ENCODE measurements at regions not wholly inside any gene's neighbourhood (a gene's known extent, or its start where the extent isn't known, plus 50 kb on each side); places are given as distances from the start of the nearest gene placed in this dataset.
A peak's percentile ranks its signal among the peaks of the same experiment; 100 is the strongest.

- no peaks in the 10 kb centered on the region for H3K27me3 ChIP-seq
- H3K4me1 ChIP-seq = no peaks in the 10 kb centered on the region
- ATAC-seq (ENCODE audit: low FRiP score in 2 of 2) (no peak), DNase-seq (no peak)
- H3K4me3 ChIP-seq = no peak overlapping the region
- H3K27ac ChIP-seq = no peak overlapping the region
- TF ChIP-seq POLR2A (IDR thresholded peaks at IDR 0.05) (no peak), POLR2AphosphoS5 (IDR thresholded peaks at IDR 0.05) (no peak), EP300 (IDR thresholded peaks at IDR 0.05) (no peak), CTCF (IDR thresholded peaks at IDR 0.05) (no peak)
- WGBS, 2 donors = 85 to 88% methylated on average over 1 of the region's 1 CpG
- H3K36me3 ChIP-seq = no peaks in the 10 kb centered on the region
- no peaks in the 10 kb centered on the region for H3K9me3 ChIP-seq
Observed at GRCh38 chr13:82702513-82702912, 1179.8 kb downstream of the SLITRK1 start.

GRCh38 chr13:82701020-82701419 is 1181.3 kb downstream of the SLITRK1 start:
- ATAC-seq (ENCODE audit: low FRiP score in 2 of 2) (no peak), DNase-seq (peak in 1 of 2 donors; percentile 26)
- no peak for TF ChIP-seq POLR2A (IDR thresholded peaks at IDR 0.05)
- TF ChIP-seq CTCF (IDR thresholded peaks at IDR 0.05) = no peak
- TF ChIP-seq POLR2AphosphoS5 (IDR thresholded peaks at IDR 0.05) = no peak
- TF ChIP-seq EP300 (IDR thresholded peaks at IDR 0.05) = no peak
- WGBS, 2 donors = 66 to 79% methylated on average over 2 of the region's 2 CpGs
- Histone ChIP-seq H3K9me3 (no peaks in the 10 kb centered on the region), H3K4me1 (no peaks in the 10 kb centered on the region), H3K27me3 (no peaks in the 10 kb centered on the region), H3K27ac (no peak overlapping the region), H3K36me3 (no peaks in the 10 kb centered on the region), H3K4me3 (no peak overlapping the region)

DNA sequence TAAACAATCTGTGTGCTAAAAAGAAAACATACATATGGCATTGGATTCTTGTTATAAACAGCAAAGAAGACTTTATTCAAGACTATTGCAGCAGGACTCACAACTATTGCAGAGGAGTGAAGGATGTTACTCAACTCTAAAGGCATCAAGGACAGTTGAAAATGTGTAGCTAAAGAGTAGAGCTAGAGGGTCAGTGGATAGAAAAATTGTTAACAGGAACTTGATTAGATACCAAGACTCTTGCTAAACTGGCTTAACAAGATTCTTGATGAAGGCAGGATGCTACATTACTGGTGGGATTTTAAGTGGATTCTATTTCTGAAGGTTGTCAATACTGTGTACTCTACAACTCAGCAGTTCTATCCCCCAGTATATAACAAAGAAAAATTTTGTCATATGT is 1183.3 kb downstream of the SLITRK1 start:
- Histone ChIP-seq H3K4me3 (no peak overlapping the region), H3K36me3 (no peaks in the 10 kb centered on the region), H3K27me3 (no peaks in the 10 kb centered on the region), H3K27ac (no peak overlapping the region), H3K4me1 (no peaks in the 10 kb centered on the region), H3K9me3 (no peaks in the 10 kb centered on the region)
- ATAC-seq (ENCODE audit: low FRiP score in 2 of 2) = no peak
- TF ChIP-seq CTCF (IDR thresholded peaks at IDR 0.05) (no peak), POLR2A (IDR thresholded peaks at IDR 0.05) (no peak), POLR2AphosphoS5 (IDR thresholded peaks at IDR 0.05) (no peak), EP300 (IDR thresholded peaks at IDR 0.05) (no peak)
- no peak for DNase-seq

DNA sequence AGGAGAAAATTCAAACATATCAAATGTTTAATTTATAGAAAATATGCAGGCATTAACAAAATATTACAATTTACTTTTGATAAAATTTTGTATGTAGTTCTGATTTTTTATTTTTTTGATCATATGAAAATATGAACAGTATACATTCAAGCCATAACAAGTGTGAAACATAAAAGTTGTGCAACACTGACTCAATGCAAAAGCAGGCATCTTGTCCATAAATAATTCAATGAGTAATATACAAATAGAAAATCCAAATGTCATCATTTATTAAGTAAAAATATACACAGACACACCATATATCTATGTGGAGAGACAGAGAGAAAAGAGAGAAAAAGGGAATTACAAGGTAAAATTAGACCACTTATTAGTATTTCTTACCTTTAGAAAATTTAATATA is 1183.9 kb downstream of the SLITRK1 start:
- Histone ChIP-seq H3K27me3 (no peaks in the 10 kb centered on the region), H3K4me1 (no peaks in the 10 kb centered on the region), H3K36me3 (no peaks in the 10 kb centered on the region), H3K4me3 (no peak overlapping the region), H3K9me3 (no peaks in the 10 kb centered on the region), H3K27ac (no peak overlapping the region)
- ATAC-seq (ENCODE audit: low FRiP score in 2 of 2) (no peak), DNase-seq (no peak)
- TF ChIP-seq EP300 (IDR thresholded peaks at IDR 0.05) = no peak

DNA sequence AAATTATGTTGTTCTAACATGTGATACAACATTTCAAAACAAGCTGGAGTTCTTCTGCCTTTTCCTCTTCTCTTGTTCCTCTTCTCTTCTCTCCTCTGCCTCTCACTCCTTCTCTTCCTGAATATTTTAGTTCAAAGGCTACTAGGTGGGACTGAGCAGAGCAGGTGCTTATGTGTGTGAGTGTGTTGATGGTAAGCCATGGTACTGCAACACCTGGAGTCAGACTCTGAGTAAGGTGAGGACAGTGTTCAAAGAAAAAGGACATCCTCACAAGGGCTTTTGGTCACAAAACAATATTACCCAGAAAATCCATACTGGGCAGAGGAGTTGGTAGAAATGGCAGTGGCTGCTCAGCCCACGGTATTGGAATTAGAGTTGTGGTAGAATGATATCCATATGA is 1188.7 kb downstream of the SLITRK1 start:
- ATAC-seq (ENCODE audit: low FRiP score in 2 of 2) (no peak), DNase-seq (no peak)
- H3K9me3 ChIP-seq = no peaks in the 10 kb centered on the region
- no peak overlapping the region for H3K27ac ChIP-seq
- H3K36me3 ChIP-seq = no peaks in the 10 kb centered on the region
- TF ChIP-seq CTCF (IDR thresholded peaks at IDR 0.05) (no peak), POLR2A (IDR thresholded peaks at IDR 0.05) (no peak), EP300 (IDR thresholded peaks at IDR 0.05) (no peak), POLR2AphosphoS5 (IDR thresholded peaks at IDR 0.05) (no peak)
- H3K4me1 ChIP-seq = no peaks in the 10 kb centered on the region
- no peaks in the 10 kb centered on the region for H3K27me3 ChIP-seq
- WGBS, 2 donors = 83 to 85% methylated on average over 1 of the region's 1 CpG
- H3K4me3 ChIP-seq = no peak overlapping the region

All from upper lobe of left lung (tissue), 6 donors.